GM21526 (cell line): ENCODE measurements at regions not wholly inside any gene's neighbourhood (a gene's known extent, or its start where the extent isn't known, plus 50 kb on each side); places are given as distances from the start of the nearest gene placed in this dataset.

Source experiments
- ATAC-seq: cut with Tn5 transposase; IDR thresholded peaks from one replicate; pipeline ENCODE4 v1.9.1; 2021; ENCODE audit warnings: moderate library complexity; ENCODE audit not compliant: unreplicated experiment, low FRiP score

DNA sequence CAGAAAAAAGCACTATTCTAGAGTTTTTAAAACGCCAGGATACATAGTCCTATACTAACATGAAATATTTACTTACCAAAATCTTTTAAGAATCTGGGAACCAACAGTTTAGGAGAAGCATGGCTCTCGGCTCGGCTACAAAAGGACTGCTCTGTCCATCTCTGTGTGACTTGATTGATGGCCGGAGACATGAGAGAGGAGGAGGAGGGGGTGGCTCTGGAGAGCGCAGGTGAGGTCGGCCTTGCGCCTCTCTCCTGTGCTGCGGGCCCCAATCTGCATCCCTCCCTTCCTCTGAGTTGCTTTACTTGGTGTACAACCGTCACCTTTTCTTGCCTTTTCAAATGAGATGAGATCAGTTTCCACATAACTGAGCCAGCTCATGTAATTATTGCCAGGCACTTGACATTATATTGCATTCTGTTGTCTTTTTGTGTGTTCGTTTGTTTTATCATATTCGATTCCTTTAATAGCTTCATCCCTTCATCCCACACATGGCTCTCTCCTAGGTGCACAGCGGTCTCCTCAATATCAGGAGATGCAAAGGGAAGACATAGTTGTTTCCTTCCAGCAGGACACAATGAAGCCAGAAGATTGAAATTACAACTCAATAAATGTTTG is 87.8 kb upstream of the KLF6 start:
- no peak for ATAC-seq

DNA sequence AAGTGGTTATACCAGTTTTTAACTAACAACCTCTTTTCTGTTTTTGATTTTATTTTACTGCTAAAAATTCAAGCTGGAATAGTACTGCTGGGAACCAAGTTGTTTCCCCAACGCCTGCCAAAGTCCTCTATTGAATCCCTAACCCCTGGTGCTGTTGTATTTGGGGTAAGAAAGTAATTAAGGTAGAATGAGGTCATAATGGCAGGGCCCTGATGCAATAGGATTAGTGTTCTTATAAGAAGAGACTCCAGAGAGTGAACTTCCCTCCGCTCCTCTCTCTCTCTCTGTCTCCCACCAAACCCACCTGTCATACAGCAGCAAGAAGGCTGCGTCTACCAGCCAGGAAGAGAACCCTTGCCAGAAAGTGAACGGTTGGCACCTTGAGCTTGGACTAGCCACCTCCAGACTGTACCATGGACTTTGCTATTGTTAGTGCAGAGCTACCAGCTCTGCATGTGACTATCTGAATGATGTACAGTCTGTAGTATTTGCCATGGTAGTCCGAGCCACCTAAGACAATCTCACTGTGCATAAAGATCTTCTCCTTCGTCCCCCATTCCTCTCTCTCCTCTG is 86.5 kb upstream of the KLF6 start:
- no peak for ATAC-seq

DNA sequence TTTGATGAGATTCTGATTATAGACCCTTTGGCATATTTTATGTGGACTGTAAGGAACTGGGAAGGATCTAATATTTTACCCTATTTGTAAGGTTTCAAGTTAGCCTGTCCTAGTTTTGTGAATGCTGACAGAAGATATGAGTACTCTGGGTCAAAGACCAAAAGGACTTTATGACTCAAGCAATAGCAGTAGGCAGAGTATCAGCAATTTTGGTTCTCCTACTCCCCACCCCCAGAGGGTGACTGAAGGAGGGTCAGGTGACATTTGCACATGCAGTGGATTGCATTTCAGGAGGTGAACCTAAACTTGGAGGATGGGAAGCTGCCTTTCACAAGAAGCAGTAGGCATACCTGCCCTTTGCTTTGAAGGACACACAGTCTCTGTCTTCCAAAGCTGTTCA is 84.0 kb upstream of the KLF6 start:
- no peak for ATAC-seq

DNA sequence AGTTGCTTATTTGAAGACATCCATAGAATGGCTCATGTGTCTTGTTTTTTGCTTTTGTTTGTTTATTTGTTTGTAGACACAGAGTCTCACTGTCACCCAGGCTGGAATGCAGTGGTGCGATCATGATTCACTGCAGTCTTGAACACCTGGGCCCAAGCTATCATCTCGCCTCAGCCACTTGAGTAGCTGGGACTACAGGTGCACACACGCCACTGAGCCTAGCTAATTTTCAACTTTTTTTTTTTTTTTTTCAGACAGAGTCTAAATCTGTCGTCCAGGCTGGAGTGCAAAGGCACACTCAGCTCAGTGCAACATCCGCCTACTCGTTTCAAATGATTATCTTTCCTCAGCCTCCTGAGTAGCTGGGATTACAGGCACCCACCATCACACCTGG is 83.3 kb upstream of the KLF6 start:
- peak; percentile 59 for ATAC-seq

DNA sequence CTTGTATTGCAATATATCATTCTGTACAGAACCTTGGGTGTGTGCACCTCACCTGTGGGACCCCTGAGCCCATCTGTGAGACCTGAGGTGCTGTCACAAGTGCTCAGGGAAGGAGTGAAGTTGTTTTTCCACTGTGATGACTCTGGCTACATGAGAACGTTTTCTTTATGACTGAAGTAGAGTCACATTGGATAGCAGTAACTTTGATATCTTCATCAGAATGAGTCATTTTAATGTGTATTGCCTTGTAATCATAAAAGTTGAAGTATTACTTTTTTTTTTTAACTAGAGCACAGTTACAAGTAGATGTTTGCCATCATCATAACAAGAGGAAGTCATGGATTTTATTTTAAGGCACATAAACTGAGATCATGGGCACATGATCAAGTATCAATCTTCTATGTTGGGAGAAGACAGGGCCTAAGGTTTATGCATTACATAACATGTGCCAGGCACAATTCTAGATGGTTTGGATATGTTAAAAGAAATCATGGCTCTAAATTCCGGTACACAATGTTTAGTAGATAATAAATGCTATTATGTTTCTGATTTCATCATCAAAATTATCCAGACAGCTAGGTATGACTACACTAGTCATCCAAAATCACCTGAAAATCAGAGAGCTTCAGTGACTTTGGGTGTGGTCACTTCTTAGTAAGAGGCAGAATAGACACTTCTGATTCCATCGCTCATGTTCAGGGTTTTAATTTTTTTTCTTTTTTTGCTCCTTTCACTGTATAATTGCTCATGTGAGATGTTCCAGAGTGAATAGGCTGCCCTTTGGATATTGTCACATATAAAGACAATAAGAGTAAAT is 82.7 kb upstream of the KLF6 start:
- ATAC-seq, result no peak

DNA sequence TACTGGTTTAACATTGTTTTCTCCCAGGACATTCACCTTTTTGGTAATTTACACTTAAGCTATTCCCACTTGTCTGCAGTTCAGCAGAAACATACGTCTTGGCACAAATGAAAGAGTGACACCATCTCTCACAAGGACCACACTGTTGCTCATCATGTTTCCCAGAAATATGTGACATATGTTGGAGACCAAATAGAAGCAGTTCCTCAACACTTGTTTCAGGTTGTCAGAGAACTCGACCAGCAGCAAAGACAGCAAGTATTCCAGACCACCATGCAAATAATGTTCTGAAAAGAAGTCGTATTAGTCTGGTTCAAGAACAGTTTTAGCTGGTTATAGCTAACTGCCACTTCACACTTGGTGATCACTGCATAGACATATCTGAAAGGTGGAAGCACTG is 81.3 kb upstream of the KLF6 start:
- no peak for ATAC-seq

DNA sequence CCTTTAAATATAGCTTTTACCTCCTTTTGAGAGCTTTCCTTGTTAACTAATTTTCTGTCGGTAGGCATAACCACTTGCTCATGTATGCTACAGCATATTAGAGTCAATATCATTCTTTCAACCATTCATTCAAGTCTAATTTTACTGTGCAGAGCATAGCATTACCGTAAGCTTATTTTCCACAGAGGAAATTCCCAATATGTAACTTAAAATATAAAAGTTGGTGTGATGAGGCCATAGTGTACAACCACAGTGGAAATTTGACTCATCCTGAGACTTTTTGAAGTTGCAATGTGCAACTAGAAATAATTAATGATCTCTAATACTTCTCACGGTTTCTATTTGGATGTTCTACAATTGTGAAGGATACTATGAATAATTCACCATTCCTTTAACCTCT is 80.6 kb upstream of the KLF6 start:
- ATAC-seq, result no peak

DNA sequence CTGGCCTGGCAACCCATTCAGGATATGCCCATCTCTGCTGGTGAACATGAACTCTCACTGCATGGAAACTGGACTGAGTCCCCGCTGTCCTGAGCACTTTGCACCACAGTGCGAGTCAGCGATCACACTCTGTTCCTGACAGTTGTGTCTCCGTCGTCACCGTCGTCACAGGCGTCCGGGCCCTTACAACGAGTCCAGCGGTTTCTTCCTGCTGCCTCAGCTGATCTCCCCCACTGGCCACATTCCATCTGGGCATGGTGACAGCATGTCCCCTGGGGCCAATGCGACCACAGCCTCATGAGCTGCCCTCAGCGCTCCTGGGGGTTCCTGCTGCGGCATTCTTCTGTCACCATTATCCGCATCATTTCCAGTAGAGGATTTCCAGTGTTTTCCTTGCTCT is 76.8 kb upstream of the KLF6 start:
- ATAC-seq, result no peak

DNA sequence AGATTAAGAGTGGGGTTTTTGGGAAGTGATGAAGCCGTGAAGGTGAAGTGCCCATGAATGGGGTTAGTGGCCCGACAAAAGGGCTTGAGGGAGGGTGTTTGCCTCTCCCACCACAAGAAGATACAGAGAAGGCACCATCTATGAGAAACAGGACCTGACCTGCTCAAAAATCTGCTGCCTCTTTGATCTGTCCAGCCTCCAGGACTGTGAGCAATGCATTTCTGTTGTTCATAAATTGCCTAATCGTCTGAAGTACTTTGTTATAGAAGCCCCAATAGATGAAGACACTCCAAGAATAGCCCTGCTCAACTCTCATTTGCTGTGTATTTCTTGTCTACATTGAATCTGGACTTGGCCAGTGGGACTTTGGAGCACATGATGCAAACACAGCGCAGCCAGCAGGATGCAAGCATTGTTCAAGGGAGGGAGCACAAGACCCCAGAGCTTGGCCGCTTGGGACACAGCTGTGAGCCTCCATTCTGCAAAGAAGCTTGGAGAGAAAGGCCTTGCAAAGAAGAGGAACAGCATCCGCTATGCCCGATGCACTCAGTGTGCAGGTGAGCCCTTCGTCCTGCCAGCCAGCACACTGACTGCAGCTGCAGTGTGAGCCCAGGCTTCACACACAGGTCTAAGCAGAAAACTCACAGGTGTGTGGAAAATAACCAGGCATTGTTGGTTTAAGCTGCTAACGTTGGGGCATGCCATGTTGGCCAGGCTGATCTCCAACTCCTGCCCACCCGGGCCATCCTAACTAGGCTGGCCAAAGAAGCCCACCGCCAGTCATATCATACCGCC is 73.2 kb upstream of the KLF6 start:
- no peak for ATAC-seq

DNA sequence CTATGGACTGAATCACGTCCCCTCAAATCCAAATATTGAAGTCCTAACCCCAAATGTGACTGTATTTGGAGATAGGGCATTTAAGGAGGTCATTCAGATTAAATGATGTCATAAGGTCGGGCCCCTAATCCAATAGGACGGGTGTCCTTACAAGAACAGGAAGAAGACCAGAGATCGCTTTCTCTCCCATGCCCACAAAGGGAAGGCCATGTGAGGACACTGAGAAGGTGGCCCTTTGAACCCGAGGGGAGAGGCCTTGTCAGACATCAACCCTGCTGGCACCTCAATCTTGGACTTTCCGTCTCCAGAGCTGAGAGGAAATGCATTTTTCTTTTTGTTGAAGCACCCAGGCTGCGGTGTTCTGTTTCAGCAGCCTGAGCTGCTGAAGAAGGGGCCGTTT is 72.3 kb upstream of the KLF6 start:
- no peak for ATAC-seq

DNA sequence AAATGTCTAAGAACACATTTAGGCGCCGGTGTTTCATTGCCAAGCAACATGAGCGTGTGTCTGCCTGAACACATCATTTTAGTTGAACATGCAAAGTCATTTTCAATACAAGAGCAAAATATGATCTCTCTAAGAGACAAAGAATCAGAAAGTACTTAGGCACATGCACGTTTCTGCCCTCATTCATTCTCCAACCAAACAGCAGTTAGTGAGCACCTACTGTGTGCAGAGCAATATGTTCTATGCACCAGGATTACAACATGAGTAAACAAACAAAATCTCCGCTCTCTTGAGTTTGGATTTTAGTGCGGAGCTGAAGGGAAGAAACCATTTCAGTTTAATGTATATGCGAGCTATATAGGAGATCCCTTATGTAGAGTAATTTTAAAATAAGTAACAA is 71.6 kb upstream of the KLF6 start:
- no peak for ATAC-seq

DNA sequence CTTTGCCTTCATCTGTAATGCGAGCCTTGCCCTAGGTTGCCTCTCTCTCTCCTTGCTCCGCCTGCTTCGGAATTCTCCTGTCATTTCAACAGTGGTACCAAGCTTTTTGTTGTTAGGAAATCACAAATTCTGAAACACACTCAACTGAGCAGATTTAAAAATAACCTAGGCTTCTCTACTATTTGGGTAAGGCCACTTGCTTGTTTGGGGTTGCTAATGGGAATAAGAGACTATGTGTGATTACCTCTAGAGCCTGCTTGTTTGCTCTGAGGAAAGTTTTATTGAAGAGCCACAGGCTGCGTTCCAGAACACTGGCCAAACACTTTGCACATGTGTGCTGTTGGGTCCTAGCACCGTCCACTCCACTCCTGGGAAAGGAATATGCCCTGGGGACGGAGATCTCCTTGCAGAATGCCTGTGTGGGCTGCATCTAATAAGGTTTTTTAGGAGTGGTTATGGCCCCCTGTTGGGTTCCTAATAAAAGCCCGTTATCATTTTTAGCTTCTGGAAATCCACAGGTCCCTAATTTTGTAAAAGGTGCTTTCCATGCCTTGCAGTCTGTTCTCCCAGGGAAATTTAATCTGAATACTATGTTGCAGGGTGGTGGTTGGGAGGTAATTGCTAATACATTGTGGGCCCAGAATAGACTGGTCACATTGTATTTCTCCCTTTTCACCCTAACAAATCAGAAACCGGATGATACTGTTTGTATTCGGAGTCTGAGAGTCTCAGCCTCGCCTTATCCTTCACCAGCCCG is 68.7 kb upstream of the KLF6 start:
- no peak for ATAC-seq

DNA sequence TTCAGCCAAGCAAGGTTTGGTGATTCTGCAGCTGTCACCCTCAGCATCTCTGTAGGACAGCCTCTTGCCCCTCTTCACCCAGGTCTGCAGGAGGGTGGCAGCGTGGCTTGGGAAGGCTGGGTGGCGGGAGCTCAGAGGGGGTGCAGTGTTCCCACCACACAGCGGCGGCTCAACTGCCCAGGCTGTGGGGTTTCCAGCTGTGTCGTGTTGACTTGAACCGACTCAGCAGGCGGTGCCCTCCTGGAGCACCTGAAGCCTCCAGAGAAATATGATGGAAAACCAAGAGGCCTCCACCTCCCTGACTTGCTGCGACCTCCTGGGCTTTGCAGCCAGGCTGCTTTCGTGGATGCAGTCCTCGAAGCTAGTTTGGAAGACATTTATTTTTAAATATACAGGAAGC is 68.0 kb upstream of the KLF6 start:
- ATAC-seq, result no peak

DNA sequence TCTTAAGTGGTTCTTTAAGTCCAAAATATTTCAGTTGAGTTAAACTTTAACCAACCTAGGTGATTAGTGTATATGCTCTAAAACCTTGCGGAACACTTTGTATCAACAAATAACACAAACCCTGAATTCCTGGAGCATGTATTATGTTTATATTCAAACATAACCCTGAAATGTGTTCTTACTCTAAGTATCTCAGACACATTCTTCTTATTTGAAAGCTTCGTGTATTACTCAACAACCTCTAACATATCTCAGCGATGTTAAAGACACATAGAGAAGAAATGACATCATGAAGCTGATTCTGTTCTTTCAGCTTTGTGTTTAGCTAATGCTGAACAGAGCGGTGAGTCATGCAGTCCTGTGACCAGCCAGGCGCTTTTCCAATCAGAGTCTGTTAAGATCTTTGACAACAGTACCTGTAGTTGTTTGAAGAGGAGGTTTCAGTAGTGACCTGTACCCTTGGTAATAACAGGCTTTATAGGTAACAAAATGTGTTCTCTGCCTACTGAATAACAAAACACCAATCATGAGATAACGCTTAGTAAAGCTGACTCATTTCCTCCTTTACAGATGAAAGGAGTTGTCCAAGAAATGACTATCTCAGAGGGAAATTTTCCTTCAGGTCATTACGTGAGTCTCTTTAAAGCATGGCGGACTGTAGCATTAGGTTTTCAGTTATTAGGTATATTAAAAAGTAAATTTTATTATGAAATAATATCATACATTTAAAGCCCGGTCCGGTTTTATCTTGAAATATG is 67.3 kb upstream of the KLF6 start:
- peak; percentile 88 for ATAC-seq

DNA sequence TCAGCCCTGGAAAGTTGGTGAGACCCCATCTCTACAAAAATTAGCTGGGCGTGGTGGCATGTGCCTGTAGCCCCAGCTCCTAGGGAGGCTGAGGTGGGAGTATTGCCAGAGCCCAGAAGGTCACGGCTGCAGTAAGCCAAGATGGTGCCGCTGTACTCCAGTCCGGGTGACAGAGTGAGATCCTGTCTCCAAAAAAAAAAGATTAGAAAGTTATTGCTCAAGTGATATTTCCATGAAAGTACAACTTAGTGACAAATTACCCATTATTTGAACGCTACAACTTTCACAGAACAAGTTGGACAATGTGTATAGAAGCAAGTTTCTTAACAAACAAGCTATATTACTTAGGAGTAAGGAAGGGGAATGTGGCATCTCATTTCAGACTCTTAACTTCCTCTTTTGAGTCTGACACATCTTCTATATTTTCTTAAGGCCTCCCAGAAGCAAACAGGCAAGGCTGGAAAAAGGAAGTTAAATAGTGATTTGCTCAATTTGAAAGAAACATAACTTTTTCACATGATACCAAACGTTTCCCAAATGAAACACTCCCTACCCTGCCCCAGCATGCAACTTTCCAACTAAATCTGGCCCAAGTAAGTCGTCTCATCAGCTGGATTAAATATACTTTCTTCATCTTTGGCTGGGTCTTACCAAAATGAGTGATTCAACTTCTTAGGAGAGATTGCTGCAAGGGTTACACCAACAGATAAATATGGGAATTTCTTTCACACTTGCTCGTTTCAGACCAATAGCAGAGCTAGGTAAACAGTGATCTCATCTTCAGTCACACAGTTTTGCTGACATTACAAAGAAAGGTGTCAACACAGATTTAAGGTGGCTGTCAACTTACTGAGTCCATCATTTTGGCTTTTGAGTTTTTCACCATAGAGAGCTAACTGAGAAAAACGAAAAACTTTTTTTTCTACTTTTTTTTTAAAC is 66.3 kb upstream of the KLF6 start:
- ATAC-seq, result peak; percentile 33

DNA sequence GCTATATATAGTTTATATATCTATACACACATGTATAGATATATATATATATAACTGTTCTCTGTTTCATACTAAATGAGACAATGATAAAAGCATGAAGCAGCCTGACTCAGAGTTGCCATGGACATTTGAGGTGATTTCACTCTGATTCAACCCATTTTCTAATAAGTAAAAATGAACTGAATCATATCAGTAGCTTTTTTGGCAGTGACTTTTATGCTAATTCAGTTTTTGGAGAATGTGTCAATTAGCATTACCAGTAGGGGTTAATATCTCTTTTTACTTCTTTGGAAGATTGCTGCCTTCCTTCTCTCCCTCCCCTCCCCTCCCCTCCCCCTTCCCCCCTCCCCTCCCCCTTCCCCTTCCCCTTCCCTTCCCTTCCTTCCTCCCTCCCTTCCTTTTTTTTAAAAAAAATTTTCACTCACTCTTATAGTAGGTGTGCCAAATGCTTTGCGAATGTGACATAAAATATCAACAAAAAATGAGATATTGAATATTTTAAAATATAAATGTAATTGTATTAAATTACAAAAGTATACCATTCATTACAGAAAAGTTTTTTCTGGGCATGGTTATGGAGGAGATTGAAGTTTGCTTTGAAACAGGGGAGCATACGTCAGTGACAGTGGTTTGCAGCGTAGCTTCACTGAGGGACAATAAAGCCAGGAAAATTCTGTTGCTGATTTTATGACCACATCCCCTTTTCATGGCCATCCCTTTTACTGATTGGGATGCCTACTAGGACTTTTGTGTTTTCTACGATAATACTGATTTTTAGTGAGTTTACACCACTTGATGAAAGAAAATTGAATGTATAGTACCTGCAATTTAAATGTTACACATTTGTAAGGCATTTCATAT is 64.0 kb upstream of the KLF6 start:
- ATAC-seq, result no peak

DNA sequence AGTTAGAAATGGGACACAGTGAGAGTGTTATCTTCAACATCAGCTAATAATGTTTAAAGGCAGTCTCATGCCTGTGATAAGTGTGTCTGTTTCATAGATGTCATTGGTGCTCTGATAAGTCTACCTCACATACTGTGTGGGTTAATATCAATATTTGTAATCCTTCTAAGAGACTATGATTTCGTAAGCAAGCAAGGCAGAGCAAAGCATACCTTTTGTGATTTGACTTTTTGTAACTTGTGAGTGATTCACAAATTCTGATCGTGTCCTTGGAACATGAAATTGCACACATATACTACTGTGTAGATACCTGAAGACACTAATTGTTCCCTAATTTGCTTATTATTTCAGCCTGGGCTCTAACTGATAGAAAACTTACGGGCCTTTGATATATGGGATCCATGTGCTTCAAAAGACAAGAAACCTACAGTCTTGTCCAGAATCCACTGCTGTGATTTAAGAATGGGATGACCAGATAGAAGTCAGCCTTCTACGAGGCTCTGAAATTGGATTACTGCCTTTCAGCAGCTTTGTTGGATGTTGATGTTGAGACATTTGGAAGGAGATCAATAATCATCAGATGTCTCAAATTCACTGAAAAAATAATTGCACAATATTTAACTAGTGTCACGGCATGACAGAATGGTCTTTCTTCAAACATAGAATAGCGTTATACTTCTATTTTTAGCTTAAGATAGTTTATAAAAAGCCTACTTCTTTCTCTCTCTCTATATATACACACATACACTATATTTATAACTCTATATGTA is 63.2 kb upstream of the KLF6 start:
- ATAC-seq, result no peak
